22Rv1 (cell line): ENCODE measurements at regions not wholly inside any gene's neighbourhood (a gene's known extent, or its start where the extent isn't known, plus 50 kb on each side); places are given as distances from the start of the nearest gene placed in this dataset.

Experiments used
- ZFX ChIP-seq: fragments of 450-650 bp; IDR thresholded peaks from 2 replicates; pipeline ENCODE4 v1.6.1; 2017; ENCODE audit warnings: antibody characterized with exemption, borderline replicate concordance
- TF ChIP-seq, protein P1 (sequence below): fragments of 450-650 bp; IDR thresholded peaks from 2 replicates; pipeline ENCODE4 v1.5.1; 2017; ENCODE audit warnings: mild to moderate bottlenecking

DNA sequence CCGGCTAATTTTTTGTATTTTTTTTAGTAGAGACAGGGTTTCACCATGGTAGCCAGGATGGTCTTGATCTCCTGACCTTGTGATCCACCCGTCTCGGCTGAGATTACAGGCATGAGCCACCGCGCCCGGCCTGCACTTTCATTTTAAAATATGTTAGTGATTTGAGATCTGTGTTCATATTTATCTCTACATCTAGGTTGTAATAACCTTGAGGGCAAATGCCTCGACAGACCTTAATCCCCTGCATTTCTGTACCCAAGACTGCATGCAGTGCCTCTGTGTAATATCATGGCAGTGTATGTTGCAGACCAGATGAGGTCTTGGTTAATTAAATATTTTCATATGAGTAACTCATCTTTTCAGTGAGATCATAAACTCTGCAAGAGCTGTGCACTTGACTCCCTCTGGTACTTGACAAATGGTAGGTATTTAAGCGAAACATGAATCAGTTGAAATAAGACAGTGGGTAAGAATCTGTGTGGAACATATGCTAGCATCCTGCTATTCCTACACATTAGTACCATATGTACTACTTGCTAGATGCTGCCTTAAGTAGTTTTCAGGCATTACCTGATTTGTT is 673.9 kb upstream of the ANKRD30A start:
- TF ChIP-seq, protein P1, sequence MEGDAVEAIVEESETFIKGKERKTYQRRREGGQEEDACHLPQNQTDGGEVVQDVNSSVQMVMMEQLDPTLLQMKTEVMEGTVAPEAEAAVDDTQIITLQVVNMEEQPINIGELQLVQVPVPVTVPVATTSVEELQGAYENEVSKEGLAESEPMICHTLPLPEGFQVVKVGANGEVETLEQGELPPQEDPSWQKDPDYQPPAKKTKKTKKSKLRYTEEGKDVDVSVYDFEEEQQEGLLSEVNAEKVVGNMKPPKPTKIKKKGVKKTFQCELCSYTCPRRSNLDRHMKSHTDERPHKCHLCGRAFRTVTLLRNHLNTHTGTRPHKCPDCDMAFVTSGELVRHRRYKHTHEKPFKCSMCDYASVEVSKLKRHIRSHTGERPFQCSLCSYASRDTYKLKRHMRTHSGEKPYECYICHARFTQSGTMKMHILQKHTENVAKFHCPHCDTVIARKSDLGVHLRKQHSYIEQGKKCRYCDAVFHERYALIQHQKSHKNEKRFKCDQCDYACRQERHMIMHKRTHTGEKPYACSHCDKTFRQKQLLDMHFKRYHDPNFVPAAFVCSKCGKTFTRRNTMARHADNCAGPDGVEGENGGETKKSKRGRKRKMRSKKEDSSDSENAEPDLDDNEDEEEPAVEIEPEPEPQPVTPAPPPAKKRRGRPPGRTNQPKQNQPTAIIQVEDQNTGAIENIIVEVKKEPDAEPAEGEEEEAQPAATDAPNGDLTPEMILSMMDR = no peak
- no peak for TF ChIP-seq ZFX
